H7 (cell line): ENCODE measurements at regions not wholly inside any gene's neighbourhood (a gene's known extent, or its start where the extent isn't known, plus 50 kb on each side); places are given as distances from the start of the nearest gene placed in this dataset.

Experiments
- DNase-seq: peaks from one replicate; pipeline ENCODE4 v3.0.0; 2012
- H3K27me3 ChIP-seq: 2 replicates; pipeline ENCODE4 v1.6.0; 2011; ENCODE audit warnings: mild to moderate bottlenecking, low read length; ENCODE audit not compliant: control insufficient read depth, insufficient read depth
- H3K36me3 ChIP-seq: replicated peaks from 2 replicates; pipeline ENCODE4 v1.5.1; 2011; ENCODE audit warnings: low read length; ENCODE audit not compliant: control insufficient read depth, insufficient read depth
- H3K4me3 ChIP-seq: 2 replicates; pipeline ENCODE4 v1.5.1; 2011; ENCODE audit warnings: low read depth, mild to moderate bottlenecking, control low read depth, low read length, moderate library complexity; ENCODE audit not compliant: insufficient read depth

GRCh38 chr3:83863380-83863779 lies 1095.4 kb upstream of the CADM2 start:
- Histone ChIP-seq H3K27me3 (no peaks in the 10 kb centered on the region), H3K4me3 (no peak overlapping the region), H3K36me3 (no peaks in the 10 kb centered on the region)
- no peak for DNase-seq

- no peak overlapping the region for H3K4me3 ChIP-seq
- H3K27me3 ChIP-seq: no peaks in the 10 kb centered on the region
- no peak for DNase-seq
- H3K36me3 ChIP-seq: no peaks in the 10 kb centered on the region
These were observed 1089.8 kb upstream of the CADM2 start for GRCh38 chr3:83868909-83869567.

GRCh38 chr3:83873550-83873949 lies 1085.2 kb upstream of the CADM2 start:
- H3K4me3 ChIP-seq: no peak overlapping the region
- no peaks in the 10 kb centered on the region for H3K27me3 ChIP-seq
- no peaks in the 10 kb centered on the region for H3K36me3 ChIP-seq
- no peak for DNase-seq

- H3K27me3 ChIP-seq: no peaks in the 10 kb centered on the region
- H3K4me3 ChIP-seq: no peak overlapping the region
- no peaks in the 10 kb centered on the region for H3K36me3 ChIP-seq
- DNase-seq: peak; percentile 0
These were observed 1080.9 kb upstream of the CADM2 start for GRCh38 chr3:83877910-83878309.

GRCh38 chr3:83882701-83883100 lies 1076.1 kb upstream of the CADM2 start:
- no peaks in the 10 kb centered on the region for H3K36me3 ChIP-seq
- DNase-seq: no peak
- H3K4me3 ChIP-seq: no peak overlapping the region
- no peaks in the 10 kb centered on the region for H3K27me3 ChIP-seq

GRCh38 chr3:83890039-83890762 lies 1068.6 kb upstream of the CADM2 start:
- no peak for DNase-seq
- Histone ChIP-seq H3K36me3 (no peaks in the 10 kb centered on the region), H3K4me3 (no peak overlapping the region)

GRCh38 chr3:83890763-83891135 lies 1068.0 kb upstream of the CADM2 start:
- no peak overlapping the region for H3K4me3 ChIP-seq
- no peak for DNase-seq
- no peaks in the 10 kb centered on the region for H3K27me3 ChIP-seq
- no peaks in the 10 kb centered on the region for H3K36me3 ChIP-seq

More at GRCh38 chr3:83890039-83890762, 1068.6 kb upstream of the CADM2 start:
- no peaks in the 10 kb centered on the region for H3K27me3 ChIP-seq

GRCh38 chr3:83894223-83894622 lies 1064.6 kb upstream of the CADM2 start:
- no peak for DNase-seq
- no peak overlapping the region for H3K4me3 ChIP-seq
- no peaks in the 10 kb centered on the region for H3K27me3 ChIP-seq
- no peaks in the 10 kb centered on the region for H3K36me3 ChIP-seq

GRCh38 chr3:83895892-83896291 lies 1062.9 kb upstream of the CADM2 start:
- no peak for DNase-seq
- H3K36me3 ChIP-seq: no peaks in the 10 kb centered on the region
- no peak overlapping the region for H3K4me3 ChIP-seq
- no peaks in the 10 kb centered on the region for H3K27me3 ChIP-seq

GRCh38 chr3:83902787-83903533 lies 1055.8 kb upstream of the CADM2 start:
- Histone ChIP-seq H3K36me3 (no peaks in the 10 kb centered on the region), H3K27me3 (no peaks in the 10 kb centered on the region), H3K4me3 (no peak overlapping the region)
- DNase-seq: no peak

GRCh38 chr3:83913381-83913780 lies 1045.4 kb upstream of the CADM2 start:
- no peak for DNase-seq
- no peaks in the 10 kb centered on the region for H3K36me3 ChIP-seq
- no peak overlapping the region for H3K4me3 ChIP-seq
- H3K27me3 ChIP-seq: no peaks in the 10 kb centered on the region

- no peak for DNase-seq
- Histone ChIP-seq H3K27me3 (no peaks in the 10 kb centered on the region), H3K36me3 (no peaks in the 10 kb centered on the region), H3K4me3 (no peak overlapping the region)
These were observed 1032.5 kb upstream of the CADM2 start for GRCh38 chr3:83926291-83926690.

GRCh38 chr3:83928391-83928790 lies 1030.4 kb upstream of the CADM2 start:
- no peak overlapping the region for H3K4me3 ChIP-seq
- H3K27me3 ChIP-seq: no peaks in the 10 kb centered on the region
- DNase-seq: no peak

GRCh38 chr3:83928903-83929302 lies 1029.9 kb upstream of the CADM2 start:
- DNase-seq: no peak
- Histone ChIP-seq H3K4me3 (no peak overlapping the region), H3K27me3 (no peaks in the 10 kb centered on the region), H3K36me3 (no peaks in the 10 kb centered on the region)

More at GRCh38 chr3:83928391-83928790, 1030.4 kb upstream of the CADM2 start:
- H3K36me3 ChIP-seq: no peaks in the 10 kb centered on the region
